GM04503 (cell line): ENCODE measurements at regions not wholly inside any gene's neighbourhood (a gene's known extent, or its start where the extent isn't known, plus 50 kb on each side); places are given as distances from the start of the nearest gene placed in this dataset.

Source experiments
- DNase-seq: peaks from one replicate; pipeline ENCODE4 v3.0.0-alpha.2; 2012; ENCODE audit warnings: low read depth

DNA sequence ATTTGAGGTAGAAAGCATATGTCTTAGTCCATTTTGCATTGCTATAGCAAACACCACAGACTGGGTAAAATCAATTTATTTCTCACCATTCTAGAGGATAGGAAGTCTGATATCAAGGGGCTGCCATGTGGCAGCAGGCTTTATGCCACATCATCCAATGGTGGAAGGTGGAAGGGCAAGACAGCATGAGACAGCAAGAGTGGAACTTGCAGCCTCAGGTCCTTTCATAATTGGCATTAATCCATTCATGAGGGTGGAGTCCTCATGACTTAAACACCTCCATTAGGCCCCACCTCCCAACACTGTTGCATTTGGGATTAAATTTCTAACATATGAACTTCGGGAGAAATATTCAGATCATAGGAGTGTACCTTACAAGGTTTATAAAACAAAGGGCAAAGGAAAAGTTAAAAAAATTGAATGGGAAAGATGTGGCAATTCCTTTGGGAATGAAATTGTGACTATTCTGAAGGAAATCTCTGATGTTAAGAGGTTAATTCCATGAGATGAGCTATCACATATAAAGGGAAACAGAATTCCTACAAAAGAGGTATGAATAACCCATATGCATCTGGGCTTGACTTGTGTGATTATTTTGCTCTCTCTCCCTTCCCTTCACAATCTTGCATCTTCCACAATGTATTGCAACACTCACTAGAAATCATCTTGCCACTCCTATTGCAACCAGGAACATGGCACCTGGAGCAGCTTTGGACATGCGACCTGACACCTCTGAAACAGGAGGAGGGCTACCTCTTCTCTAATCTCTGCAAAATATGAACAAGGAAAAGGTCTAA, 507.8 kb downstream of the EPHA4 start:
- no peak for DNase-seq

DNA sequence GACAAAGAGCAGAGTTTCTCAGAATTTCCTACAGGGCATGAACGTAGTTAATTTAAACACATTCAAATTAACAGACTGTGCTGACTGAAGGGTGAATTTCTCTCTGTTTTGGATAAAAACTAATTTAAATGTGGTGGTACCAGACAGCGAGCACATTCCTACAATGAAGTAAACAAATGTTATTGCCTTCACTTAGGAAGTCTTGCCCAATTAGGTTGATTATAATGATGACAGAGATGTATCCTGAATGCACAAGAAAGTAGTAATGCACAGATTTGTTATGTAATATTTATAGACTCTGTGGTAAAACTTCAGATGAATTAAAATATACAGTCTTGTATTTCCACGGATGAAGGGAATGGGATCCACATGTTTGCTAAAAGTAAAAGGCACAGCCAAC, 507.2 kb downstream of the EPHA4 start:
- no peak for DNase-seq

DNA sequence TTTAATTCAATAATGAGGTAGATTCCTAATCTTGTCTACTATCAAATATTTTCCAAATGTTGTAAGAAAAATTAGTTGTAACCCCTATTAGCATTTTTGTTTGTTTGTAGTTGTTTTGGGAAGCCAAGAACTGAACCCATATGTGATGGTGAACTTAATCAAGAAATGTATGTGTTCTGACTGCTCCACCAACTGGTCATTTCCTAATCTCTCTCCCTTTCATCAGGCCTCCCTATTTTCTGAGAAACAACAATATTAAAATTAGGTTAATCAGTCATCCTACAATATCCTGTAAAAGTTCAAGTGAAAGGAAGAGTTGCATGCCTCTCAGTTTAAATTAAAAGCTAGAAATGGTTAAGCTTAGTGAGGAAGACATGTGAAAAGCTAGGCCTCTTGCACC, 504.0 kb downstream of the EPHA4 start:
- DNase-seq: no peak

DNA sequence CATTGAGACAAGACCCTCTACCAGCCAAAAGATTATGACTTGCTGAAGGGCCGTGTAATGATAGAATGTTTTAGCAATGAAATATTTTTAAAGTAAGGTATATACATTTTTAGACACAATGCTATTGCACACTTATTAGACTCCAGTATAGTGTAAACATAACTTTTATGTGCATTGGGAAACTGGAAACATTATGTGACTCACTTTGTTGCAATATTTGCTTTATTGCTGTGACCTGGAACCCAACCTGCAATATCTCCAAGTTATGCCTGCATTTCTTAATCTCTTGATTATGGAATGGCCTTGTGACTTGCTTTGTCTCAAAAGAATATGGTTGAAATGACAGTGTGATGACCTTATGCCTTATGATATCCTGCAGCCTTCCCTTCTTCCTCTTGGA, 502.0 kb downstream of the EPHA4 start:
- DNase-seq: no peak

DNA sequence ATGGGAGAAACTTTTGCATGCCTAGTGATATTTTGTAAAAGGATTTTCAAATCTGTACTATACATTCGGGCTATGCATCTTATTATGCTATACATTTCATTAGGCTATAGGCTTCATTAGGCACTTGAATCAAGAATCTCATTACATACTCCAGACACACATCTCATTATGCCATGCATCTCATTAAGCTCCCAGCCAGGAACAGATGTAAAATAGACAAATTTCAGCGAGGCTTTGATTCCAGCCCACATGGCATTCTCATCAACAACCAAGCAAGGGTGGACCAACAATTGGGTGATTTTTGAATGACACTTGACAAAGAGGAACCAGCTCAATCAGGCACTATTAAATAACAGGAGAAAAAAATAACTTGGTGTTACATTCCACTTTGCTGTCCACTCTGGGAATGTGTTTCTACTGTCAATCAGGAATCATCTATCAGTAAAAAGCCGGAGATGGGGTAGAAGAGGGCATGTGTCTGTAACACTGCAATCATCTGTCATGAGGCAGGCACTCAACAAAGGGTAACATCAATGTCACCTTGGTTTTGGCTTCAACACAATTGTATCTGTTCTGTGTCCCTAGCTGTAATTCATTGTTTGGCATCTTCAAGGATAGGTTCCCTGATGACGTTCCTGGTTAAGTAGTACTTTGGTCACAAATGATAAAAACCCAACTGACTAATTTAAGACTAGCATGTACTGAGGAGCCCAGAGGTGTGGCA, 498.6 kb downstream of the EPHA4 start:
- no peak for DNase-seq

DNA sequence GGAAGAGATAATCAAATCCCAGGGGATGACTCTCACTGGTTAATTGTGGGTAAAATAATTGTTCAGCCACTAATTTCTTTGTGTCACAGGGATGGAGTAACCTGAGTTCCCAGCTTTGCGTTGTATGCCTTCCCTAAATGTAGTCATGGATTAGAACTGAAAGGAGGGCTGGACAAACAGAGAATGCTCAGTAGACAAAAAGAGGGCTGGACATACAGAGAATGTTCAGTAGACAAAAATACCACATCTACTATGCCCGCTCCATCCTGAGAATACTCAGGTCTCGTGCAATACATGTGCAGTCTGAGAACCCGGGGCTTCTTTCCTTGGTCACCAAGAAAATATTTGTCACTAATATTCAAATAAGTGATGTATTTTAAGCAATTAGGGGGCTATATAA, 497.9 kb downstream of the EPHA4 start:
- no peak for DNase-seq

DNA sequence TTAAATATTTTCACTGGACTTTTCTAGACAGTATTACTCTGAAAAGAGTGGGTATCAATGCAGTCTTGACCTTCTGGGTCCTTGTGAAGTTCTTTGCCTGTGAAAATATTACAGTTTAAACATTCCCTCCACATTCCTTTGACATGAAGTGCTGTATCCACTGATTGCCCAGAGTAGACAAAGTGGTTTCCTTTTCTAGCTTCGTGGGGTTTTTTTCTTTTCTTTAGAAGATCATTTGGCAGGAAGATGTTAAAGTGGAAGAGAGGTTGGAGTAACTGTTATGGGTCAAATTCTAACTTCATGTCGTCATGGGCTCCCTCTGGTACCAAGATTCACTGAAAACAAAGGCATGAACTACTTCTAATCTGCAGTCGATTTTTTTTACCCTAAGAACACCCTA, 496.9 kb downstream of the EPHA4 start:
- DNase-seq: peak; percentile 36

DNA sequence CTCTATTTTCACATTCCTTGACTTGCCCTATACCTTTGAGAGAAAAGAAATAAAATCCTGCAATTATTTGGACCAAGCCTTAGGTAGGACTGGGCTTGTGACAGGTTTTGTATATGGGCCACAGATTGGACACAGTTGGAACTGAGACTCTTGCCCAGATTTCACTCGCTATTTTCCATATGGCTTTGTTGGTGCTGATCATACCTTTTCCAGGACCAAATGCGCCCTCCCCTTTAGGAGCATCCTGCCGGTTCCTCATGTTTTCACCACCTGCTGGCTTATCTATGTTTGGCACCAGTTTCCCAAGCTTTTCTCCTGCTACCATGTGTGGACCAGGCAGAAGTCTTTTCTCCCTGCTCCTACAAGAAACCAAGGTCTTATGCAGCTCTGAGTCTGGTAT, 494.9 kb downstream of the EPHA4 start:
- no peak for DNase-seq

DNA sequence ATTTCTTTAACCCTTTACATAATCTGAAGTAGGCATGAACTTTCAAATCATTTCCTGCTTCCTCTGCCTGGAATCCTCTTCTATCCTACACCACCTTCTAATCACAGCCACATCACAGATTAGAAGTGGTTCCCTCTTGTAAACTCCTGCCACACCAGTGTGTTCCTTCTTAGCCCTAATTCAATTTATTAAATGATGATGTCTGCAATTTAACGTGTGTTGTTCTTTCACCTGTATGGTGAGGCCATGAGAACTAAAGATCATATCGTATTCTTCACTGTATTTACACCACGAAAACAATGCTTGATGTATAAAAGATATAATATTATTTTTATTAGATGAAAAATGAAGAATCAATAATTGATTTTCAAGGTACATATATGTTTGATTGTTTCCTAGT, 494.3 kb downstream of the EPHA4 start:
- DNase-seq: no peak

DNA sequence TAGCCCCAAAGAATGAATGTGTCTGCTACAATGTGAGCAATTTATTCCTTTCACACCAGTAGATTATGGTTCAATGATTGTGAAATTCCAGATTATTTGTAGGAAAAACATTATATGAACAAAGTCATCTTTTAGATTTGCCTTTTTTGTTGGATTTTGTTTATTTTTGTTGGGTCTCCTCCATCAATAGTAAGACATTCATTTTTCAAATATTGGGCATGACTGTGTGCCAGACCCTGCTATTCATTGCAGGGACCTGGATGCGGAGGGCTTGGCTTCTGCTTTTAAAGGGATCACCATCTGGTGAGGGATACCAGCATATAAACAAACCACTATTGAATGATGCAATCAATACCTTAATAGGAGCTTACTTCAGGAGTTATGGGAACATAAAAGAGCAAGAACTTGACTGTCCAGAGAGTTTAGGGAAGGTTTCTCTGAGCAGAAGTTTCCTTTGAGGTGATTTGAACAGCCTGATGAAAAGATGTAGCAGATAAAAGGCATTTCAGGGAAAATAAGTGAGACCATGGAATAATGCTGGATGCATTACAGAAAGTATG, 486.7 kb downstream of the EPHA4 start:
- no peak for DNase-seq

DNA sequence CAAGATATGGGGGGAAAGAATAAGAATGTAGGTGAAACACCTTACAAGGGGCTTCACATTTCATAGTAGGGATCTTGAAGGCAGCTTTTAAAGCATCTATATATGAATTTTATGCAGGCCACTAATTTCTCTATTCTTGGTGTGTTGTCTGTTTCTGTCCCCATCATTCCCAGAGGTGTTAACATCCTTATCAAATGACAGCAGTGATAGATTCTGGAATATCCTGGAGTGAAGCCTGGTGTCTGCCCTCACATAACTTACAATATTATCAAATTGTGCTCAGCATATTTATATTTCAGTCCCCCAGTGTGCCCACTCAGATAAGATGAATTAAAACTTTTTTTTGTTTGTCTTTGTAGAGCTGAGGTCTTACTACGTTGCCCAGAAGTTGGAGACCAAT, 486.2 kb downstream of the EPHA4 start:
- no peak for DNase-seq

DNA sequence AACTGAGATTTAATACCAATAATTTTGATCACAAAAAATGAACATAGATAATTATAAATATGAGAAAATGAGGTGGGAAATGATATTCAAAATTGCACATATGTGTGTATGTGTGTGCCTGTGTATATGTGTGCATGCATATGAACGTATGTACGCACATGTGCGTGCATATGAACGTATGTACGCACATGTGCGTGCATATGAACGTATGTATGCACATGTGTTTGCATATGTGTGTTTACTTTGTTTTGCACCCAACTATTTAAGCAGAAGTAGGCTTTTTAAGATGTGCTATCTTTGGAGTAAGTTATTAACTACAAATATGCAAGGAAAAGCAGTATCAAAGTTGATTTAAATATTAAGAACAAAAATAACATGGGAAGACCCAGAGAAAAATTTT, 484.3 kb downstream of the EPHA4 start:
- no peak for DNase-seq

DNA sequence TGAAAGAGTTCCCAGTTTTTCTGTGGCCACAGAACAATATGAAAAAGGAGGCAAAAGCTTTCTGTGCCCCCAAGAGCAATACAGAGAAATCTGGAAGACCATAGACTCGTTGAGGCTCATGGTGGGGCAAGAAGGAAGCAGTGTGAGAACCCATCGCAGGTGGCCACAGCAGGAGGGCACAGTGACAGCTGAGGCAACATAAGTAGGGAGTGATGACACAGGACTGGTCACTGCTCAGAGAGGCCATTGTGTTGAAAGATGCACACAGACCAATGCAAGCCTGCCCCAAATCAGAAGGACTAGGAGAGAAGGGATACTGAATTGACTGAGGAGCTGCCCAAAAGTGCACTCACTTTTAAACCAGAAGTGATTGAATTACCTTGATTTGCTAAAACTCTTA, 483.6 kb downstream of the EPHA4 start:
- DNase-seq: no peak

DNA sequence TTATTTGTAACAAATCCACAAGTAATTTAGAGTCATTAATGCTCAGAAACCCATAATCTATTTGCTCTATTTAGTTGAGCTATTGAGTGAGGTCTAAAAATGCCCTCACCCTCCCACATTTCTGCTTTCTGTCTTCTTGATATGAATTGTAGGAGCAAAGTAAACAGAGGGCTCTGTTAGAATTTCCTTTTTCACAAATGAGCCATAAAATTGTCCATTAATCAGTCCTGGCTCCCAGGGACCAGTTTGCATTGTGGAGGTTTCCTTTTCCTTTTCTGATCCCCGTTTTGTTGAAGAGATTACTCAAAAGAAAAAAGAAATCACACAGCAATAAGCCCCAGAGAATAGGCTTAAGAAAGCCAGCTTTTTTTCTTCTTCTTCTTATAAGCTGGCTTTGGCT, 476.7 kb downstream of the EPHA4 start:
- DNase-seq: no peak

DNA sequence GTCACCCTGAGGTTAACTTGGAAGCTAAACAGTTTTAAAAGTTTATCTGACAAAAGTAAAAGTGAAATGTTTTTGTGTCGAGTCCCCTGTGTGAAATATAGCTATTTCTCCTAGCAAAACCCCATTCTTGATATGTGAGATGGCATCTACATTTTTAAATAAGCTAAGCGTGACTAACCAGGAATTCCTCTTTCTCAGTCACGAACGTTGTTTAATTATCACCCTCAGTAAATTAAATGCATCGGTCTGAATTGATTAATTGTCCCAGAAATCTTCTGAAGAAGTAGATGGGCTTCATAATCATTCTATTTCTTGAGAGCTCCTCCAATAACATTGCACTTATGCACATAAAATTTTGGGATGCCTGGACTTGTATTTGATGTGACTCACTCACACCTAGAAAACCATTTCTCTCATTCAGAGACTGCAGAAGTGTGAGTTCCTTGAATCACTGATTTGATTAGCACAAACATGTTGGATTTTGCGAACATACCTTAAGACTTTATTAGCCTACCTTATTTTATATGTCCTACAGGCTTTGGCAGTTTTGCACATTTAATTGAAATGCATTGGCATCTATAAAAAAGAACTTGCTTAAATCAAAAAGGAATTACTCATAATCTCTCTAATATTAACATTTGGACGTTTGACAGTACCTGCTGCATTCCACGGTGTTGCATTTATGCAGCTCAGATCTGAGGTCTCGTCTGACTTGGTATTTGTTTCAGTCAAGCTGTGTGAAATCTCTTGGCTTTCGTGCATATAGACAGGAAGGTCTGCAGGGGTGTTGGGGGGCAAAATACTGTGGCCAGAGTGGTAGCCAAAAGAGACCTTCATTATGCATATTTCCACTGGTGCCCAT, 475.2 kb downstream of the EPHA4 start:
- DNase-seq: no peak

DNA sequence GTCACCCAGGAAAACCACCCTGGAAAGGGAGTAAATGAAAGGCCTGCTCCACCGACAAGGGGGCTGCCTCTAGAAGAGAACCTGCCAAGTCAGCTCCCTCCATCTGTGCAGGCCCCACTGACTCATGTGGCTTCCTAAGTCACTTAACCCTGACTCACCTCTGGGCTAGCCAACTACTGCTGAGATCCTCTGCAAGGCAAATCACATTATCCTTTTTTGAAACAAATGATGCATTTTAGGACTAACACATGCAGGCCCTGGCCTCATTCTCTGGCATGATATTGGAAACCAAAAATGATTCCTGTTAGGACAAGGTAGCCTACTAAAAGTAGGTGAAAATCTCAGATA, 474.6 kb downstream of the EPHA4 start:
- no peak for DNase-seq

DNA sequence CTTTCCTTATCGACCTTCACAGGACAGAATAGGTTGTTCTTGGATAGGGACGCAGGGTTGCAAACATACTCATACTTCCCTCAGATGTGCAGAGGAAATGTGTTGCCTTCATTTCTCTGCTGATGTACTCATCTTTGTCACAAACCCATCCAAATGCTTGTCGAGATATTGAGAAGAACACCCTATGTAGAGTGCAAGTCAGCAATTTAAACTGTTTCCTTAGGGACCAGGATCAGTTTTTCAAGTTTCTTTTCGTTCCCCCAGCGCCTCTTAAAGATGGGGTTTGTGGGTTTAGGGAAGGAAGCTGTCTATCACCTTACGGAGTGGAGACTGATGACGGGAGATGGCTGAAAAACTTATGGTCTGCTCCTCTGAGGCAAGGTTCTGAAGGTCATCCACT, 474.2 kb downstream of the EPHA4 start:
- no peak for DNase-seq

DNA sequence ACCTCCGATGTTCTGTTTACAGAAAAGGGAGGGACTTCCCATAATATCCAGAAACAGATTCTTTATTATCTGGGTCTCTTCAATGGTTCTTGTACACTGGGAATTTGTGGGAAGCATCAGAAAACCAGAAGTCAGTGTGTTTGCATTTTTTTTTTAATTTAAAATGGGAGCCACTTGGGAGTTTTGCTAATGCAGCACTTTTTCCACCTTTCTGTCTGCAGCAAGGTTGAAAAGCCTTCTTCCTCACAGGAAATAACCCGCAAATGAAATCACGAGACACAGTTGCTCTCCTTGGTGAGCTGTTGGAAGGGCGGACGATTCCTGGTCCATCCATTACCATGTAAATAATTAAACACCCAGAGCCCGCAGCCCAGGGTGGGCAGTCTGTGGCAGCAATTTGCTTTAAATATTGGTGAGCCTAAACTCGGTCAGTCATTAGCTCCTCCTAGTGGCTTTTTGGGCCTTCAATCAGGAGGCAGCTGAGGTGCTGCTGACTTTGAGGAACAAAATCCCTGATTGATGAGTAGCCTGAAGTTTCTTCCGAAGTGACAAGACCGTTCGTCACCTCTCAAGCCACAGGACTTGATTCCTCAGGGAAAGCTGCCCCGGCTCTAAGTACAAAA, 471.5 kb downstream of the EPHA4 start:
- no peak for DNase-seq

DNA sequence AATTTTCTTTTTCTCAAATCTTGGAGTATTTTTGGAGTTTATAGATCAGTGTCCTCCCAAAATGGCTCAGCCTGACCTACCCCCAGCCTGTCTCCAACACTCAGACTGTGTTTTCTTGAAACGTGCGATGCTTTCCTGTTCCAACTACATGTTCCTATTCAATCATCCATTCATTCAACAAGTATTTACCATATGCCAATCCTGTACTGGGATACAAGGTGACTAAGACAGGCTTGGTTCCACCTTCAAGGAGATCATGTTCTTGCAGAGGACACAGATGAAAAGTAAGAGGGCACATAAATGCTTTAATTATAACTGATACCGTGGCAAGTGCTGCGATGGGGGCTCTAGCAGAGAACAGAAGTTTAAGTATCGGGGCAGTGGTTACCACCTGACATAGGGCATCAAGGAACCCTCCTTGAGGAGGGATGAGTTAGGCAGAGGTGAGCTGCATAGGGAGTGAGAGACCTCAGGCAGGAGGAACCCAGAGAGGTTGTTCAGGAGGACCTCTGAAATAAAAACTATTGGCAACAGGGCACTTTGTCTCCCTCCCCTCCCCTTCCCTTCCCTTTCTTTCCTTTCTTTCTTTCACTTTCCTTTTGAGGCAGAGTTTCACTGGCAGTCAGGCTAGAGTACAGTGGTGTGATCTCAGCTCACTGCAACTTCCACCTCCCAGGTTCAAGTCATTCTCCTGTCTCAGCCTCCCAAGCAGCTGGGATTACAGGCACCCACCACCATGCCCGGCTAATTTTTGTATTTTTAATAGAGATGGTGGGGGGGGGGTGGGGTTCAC, 469.0 kb downstream of the EPHA4 start:
- DNase-seq: no peak

DNA sequence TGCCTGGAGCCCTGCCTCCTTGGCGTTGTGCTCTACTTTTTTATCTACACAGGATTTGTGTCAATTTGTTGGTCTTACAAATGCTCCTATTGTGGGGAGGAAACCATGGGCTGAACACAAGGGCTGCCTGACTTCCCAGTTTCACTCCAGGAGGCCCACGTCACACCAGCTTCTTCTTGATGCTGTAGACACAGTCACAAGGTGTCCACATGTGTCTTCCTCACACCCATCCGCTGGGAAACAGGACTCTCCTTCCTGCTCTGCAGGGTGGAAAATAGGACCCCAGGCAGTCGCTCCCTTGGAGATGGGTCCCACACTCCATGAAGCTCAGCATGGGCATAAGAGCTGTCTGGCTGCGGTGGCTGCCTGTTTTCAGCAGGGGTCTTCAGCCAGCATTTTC, 468.2 kb downstream of the EPHA4 start:
- DNase-seq: no peak

DNA sequence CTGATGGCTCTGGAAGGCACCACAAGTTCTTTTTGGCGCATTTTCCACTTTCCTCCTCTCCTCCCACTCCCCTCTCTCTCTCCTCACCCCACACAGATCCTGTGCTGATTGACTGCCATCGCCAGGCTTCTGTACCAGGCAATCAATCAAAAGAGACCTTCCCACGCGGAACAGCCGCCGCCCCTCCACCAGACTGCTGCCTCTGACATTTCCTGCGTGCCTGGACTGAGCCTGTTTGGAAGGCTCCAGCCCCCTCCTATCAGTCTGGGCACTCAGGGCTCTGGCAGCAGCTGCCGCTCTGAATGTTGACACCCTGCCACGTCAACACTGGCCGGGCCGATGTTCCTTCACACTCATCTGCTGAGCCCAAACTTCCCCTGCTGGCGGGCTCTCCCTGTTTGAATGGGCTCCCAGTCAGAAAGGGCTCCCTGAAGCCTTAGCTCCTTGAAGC, 467.7 kb downstream of the EPHA4 start:
- DNase-seq: no peak
